IPS-NIHi7 (cell line): ENCODE measurements at regions not wholly inside any gene's neighbourhood (a gene's known extent, or its start where the extent isn't known, plus 50 kb on each side); places are given as distances from the start of the nearest gene placed in this dataset.

Source experiments
- DNase-seq: peaks from one replicate; pipeline ENCODE4 v3.0.0; 2012; ENCODE audit warnings: mixed read lengths; ENCODE audit errors: extremely low spot score

DNA sequence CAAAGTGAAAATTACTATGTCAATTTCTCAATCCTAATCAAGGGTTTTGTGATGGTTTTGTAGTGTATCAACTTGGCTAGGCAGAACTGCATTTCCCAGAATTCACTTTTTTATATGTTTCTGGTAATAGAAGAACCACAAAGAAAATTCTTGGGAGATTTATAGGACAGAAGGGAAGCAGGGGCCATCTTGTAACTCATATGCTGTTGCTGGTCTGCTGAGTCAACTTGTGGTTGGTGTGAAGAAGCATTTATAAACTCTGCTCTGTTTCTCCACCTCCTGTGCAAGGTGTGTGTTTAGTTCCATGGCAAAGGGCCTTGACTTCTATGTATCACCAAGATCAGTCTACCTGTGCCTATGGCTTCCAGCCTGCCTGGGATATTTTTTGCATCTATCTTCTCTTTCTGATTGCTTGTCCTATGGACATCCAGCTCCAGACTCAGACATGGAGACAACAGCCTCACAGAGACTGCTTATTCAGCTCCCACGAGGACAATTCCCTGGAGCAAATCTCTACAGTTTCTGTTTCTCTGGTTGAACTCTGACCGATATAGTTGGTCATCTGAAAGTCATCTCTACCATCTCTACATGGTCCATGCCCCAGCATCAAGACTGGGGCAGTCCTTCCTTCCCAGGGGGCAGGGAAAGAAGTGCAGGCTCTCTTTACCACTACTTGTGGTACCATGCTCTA is 364.3 kb upstream of the DDHD1 start:
- no peak for DNase-seq

DNA sequence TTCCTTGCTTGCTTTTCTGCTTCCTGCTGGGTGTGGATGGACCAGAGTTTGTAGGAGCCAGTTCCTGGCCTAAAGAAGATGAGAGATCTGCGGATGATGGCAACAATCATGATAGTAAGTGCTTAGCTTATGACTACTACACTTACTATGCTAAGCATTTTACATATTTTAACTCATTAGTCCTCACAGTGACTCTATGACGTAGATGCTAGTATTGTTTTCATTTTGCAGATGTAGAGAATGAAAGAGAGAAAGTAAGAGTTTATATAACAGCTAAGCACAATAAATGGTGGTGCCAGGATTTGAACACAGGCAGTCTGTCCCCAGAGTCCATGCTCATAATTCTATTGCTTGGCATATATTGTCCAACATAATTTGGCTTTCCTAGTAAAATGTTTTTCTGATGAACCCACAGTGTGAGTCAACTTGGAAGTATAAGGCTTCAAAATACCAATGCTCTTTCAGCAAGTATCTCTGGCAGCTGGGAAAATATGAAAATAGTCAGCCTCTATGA is 363.2 kb upstream of the DDHD1 start:
- DNase-seq, result no peak

DNA sequence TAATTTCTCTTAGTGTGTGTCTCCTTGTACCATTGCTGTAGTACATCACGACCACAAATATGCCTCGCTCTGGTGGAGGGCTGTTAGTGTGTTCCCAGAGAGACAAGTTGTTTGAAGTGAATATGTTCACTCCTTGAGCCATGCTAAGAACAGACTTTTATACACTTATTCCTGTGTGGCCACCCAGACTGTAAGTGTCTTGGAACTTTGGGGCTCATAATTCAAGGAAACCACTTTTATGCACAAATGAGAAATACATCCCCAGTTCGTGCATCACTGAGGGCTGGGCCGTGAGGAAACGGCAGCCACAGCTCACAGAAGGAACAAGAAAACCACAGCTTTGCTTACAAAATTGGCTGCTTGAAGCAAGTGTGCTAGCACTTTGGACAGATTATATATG is 362.2 kb upstream of the DDHD1 start:
- DNase-seq, result no peak

DNA sequence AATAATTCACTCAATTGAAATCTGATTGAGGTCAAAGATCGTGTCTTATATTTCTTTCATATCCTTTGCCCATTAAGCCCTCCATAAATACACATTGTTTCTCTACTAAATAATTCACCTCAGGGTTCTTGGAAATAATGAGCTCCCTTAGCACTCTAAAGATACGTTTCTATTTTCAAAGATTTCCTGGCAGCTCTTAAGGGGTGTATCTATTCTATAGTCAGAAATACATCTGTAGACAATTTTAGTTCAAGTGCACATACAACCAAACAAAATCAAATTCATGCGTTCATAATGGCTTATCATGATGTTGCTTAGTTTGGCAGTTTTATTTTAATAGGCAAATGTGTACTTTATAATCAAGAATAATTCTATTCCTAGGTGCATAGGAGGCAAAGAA is 361.1 kb upstream of the DDHD1 start:
- DNase-seq, result no peak

DNA sequence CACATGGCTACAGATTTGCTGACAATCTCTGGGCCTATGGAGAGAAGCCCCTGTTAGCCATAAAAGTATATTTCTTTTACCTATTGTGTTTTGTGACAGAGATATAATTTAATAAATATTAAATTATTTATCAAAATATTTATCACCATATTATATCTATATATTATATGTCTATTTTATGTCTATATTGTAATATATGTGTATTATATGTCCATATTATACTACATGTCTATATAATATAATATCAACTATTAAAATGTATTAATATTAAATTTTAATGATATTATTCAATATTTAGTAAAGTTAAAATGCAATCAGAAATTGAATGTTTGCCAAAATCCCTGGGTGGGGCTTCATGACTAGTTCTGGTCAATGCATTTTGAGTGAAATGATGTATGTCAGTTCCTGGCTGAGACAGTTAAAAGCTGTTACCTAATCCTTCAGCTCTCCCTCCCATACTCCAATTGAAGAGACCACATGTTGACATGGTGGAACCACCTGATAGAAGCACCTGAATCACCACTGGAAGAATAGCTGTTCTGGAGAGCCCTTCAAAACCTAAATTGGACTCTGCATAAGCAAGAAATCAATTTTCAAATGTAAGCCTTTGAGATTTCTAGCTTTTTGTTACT is 357.3 kb upstream of the DDHD1 start:
- no peak for DNase-seq

DNA sequence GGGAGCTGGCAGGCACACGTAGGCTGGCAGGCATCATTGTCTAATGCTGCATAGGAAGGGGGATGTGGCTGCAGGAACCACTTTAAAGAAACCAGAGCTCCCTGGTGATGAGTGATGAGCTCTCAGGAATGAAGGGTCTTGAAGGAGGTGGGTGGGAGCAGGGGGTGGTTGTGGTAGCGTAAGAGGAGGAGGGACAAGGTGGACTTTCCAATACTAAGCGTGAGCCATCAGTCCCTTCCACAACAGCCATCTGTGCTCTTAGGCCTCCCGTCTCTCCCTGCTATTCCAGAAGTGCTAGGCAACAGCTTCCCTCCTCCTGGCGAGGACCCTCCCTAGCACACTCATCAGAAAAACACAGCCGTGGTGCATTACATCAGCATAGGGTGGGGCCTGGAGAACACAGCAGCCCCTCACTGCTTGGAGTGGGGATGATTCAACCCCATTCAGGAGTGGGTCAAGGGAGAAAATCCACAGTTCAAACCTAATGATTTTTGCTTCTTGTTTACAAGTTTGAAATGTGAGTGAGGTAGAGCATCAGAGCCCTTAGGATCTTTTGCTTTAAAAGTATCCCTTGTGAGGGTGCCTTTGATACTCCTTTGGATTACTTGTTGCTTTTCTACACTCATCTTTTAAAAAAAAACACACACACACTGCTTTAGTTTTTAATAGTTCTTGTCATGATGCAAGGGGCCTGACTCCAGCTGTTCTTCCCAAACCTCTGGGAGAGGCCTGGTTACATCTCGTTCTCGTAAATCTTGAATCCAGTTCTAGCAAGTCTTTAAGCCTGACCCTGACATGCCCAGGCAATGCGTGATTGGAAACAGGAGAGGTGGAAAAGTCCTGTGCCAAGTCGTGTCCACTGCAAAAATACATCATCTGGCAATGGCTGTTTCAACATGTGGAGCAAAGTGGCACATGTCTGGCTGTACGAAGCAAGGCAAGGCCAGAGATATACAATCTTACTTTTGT is 356.4 kb upstream of the DDHD1 start:
- DNase-seq, result peak; percentile 32

DNA sequence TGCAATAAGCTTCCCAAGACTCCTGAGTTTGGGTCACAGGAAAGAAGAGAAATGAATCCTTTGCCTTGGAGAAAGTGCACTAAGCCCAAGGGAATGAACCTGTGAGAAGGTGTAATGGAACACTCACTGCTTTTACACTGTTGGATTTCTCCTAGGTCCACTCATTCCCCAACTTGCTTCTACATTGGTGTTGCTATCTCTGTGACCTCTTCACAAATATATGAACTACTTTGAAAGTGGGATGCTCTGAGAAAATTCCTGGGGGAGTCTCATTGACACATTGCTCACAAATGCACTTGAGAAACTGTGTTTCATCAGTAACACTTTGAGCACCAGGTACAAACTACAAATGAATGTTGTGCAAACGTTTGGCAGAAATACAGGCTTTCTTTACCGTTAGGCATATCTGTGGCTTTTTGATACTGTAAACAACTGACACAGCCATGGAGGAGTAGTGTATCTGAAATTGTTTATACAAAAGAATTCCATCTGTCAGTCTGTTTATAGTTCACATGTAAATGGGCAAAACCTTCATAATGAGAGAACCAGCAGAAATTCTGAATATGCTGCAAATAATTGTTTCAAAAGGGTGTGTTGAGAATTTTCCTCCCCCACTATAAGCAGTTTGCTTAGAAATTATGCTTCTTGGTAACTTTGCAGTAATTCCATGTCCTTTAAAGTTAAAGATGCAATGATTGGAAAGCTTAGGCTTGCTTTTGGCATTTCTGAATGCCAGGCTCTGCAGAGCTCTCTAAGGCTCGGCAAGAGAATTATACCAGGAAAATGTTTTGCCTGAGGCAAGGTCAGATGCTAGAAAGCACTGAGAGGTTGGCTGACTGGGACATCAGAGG is 348.5 kb upstream of the DDHD1 start:
- no peak for DNase-seq

DNA sequence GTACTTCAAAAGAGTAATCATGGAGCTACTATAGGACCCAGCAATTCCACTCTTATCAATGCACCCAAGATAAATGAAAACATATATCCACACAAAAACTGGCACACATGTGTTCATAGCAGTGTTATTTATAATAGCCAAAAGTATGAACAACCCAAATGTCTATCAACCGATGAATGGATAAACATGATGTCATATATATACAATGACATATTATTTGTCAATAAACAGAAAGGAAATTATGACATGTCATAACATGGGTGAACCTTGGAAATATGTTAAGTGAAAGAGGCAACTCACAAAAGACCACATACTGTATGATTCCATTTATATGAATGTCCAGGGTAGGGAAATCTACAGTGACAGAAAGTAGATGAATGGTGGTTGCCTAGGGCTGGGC is 347.1 kb upstream of the DDHD1 start:
- DNase-seq, result no peak

DNA sequence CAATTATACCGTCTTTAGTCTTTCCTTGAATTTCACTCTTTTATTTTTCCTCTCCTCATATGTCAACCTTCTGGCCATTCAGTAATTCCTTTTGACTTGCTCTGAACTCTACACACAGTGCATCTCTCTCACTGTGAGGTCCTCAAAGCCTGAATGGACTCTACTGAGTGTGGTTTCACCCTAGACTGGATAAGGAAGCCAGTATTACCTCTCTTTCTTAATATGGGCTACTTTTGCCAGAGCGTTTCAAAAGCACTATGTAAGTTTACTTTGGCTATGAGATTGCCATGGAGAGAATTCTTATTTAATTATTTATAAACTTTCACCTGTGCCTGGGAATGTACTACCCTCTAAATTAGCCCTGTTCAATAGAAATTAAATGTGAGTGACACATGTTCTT is 343.5 kb upstream of the DDHD1 start:
- no peak for DNase-seq

DNA sequence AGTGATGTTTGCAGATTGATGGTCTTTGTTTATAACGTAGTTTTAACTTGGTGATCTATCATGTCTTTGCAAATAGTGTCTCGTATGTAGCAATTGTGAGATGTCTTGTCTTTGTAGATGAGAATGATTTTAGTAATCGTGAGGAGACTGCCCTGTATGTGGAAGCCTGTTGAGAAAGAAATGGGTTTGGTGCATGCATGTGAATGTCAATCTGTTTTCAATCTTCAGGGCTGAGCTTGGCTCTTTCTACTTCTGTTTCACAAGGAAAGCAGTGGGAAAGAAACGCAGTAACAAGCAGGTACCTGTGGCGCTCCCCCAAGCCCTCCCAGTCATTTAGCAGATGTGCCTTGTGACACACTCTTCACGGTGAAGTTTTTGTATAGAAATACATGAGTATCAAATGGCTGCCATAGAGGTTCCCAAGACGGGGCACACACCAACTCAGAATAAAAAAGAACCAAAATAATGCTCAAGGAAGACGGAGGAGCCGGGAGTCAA is 342.8 kb upstream of the DDHD1 start:
- DNase-seq, result no peak

DNA sequence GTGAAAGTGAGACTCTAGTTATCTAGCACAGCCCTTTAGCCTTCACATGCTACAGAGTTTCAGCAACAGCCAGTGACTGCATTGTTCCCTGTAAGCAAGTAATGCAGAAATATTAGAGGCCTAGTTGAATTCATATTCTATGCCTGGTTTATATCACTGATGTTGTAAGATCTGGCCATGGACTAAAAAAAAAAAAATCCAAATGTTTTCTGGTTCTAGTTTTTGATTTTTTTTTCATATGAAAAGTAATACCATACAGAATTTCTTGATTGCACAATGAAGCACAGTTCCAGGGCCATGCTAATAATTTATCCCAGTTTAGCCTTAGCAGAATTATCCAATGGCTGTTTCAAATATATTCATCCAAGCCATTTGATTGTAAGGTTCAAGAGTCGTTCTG is 341.5 kb upstream of the DDHD1 start:
- no peak for DNase-seq

DNA sequence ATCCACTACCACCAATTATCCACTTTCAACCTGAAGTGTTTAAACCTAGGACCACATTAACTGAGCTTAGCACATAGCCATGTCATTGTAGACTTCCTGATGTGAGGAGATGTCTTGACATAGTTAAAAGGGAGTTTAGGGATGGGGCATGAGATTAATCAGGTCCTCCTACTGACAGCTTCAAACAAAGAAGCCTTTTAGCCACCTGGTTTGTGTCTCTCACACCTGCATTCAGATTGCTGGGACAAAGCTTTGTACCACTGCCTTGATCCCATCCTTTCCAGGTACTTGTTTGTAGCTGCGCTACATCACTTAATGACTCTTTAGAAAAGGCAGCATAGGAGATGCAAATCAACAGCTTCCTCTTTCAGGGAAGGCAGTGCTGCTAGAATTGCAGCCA is 340.7 kb upstream of the DDHD1 start:
- DNase-seq, result peak; percentile 26

DNA sequence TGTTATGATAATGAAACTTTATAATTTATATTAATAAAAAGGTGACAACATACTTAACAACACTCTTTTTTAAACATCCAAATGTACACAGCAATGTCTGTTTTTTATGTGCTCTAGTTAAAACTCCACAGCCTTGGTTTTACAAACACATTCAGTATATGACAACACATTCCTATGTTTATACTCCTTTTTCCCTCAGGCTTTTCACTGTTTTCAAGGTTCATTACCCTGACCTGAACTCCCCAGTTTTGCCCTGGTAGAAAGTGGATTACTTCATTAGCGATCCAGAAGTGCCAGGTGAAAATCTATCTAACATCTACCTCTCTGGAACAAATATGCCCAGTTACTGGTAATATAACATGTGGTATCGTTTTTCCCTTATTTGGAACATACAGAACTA is 340.2 kb upstream of the DDHD1 start:
- no peak for DNase-seq

DNA sequence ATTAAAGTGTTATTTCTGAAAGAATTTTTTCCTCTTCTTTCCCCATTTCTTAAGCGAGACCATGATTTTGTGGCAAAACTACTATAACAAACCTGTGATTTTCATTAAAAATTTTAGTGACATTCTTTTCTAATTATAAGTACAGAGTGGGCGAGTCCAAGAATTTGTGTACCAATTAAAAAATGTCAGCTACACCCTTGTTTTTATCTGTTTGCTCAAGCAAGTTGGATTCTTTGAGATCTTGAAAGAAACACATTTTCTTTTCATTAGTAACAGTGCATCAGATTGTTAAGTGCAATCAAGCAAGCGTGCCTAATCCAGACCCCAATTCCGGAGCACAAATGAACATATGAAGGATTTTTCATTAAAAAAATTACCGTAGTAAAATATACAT is 338.8 kb upstream of the DDHD1 start:
- DNase-seq, result no peak

DNA sequence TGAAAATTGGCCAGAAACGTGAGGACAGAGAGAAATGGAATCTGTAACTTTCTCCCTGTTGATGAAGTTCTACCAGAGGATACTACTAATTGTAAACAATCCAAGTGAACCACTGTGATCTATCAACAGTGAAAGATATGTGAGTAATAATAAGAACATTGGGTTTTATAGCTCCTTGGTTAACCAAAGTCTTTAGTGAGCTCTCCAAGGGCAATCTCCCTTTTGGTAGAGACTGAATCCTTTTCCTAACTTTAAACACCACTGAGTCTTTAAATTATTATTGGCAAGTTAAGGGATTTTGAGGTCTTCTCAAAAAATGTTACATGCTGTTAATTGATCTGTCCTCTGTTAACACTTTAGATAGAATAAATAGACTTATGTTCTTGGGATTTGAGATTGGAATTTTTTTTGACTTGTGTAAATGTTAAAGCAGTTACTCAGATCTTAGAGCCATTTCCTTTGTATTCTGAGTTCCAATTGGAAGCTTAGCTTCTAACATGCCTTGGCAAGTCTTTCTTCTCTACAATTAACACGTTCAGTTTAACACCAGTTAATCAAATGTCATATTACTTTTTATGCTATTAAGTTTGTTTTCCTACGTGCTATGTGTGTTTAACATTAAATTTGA is 338.2 kb upstream of the DDHD1 start:
- DNase-seq, result no peak

DNA sequence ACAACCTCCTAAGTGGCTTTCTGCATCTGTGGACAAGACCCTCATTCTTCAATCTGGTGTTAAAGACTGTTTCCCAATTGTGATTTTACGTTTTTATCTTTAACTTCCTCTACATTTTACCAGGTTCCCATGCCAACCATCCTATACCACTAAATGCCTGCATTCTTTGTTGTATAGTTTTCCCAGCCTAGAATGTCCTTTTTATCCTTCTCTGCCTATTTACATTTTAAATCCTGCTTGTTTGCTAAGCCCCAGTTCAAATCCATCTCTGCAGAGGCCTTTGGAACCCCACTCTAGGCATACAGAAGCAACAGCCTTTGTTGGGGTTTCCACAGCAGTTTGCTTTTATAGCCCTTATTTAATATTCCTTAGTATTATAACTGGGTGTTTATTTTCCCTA is 325.1 kb upstream of the DDHD1 start:
- DNase-seq, result no peak

DNA sequence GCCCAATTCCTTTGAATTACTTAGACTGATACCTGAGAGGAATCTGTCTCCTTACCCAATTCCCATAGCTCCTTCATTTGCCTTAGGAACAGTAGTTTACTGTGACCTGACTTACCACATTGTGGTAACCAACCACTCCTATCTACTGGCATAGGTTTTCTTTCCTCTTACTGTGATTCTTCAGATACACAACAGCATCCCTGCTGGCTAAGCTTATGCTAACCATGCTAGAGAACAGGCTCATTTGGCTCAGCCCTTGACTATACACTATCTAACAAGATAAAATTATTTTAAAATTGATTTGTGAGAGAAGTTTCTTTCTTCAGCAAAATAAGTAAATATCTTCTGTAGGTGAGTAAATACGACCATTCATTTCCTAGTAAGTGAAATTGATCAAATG is 320.4 kb upstream of the DDHD1 start:
- peak; percentile 38 for DNase-seq

DNA sequence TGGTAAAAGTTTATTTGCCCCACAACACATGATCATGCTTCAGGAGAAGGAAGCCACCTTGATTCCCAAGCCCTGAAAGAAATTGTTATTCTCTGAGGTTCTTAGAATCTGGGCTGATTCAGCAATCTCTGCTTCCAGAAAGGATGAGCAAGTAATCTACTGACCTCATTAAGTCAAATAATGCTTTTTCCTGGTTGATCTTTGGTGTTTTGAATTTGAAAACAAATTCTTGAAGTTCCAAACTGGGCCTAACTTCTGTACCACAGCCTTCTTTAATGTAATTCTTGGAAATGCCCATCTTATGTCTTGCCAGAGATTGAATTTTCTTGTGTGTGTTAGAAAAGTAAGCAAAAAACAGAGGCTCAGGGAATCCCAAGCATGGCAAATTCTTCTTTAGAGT is 319.2 kb upstream of the DDHD1 start:
- DNase-seq, result no peak

DNA sequence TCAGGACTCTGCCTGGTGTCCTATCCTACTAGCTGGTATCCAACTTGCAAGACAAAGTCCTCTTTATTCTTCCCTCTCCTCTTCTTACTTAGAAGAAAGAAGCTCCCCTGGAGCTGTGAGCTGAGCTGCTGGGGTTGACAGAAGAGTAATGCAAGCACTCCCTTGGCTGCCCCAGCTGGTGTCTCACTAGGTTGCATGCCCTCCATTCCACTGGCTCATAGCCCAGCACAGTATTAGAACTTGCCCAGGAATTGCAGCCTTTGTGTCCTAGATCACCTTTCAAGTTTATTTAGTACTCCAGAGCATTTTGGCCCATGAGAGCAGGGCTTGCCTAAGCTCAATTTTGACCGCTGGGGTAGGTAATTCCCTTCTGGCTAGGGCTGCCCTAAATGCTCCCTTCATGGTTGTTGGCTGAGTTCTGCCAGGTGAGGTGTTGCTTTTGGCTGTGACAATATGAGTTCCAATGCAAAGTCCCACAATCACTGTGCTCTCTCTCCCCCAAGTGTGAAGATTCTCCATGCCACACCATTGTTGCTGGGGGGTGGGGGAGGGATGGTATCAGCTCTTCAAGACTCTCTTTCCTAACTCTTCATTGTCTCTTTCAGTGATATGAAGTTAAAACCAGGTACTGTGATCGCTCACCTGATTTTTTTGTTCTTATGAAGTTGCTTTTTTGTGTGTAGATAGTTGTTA is 317.4 kb upstream of the DDHD1 start:
- no peak for DNase-seq

DNA sequence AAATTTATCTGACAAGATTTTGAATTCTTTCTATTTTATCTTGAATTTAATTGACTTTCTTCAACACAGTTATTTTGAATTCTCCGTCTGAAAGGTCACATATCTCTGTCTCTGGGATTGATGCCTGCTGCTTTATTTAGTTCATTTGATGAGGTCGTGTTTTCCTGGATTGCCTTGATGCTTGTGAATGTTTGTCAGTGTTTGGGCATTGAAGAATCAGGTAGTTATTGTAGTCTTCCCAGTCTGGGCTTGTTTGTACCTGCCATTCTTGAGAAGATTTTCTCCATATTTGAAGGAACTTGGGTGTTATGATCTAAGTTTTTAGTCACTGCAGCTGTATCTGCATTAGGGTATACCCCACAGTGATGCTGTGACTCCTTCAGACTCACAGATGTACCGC is 315.8 kb upstream of the DDHD1 start:
- no peak for DNase-seq
